Smooth muscle cell (in vitro differentiated cells): ENCODE measurements at regions not wholly inside any gene's neighbourhood (a gene's known extent, or its start where the extent isn't known, plus 50 kb on each side); places are given as distances from the start of the nearest gene placed in this dataset.

Experiments used
- DNase-seq: peaks from one replicate; lab custom pipeline; 2025; ENCODE audit not compliant: unreplicated experiment; lab: John Stamatoyannopoulos, UW
- H2AFZ ChIP-seq: fragments of 200-600 bp; sonication (generic); 2 replicates; pipeline ENCODE4 v1.6.0; 2016; ENCODE audit warnings: antibody characterized with exemption, low read depth, mild to moderate bottlenecking
- H3F3A ChIP-seq: fragments of 200-600 bp; sonication (generic); 2 replicates; pipeline ENCODE4 v1.6.0; 2017; ENCODE audit warnings: antibody characterized with exemption, low read depth
- H3K27ac ChIP-seq: fragments of 200-600 bp; sonication (generic); 2 replicates; pipeline ENCODE4 v1.5.1; 2016; ENCODE audit warnings: low read depth, mild to moderate bottlenecking
- H3K27me3 ChIP-seq: fragments of 200-600 bp; sonication (generic); 2 replicates; pipeline ENCODE4 v1.6.1; 2016; ENCODE audit warnings: low read depth, mild to moderate bottlenecking
- H3K36me3 ChIP-seq: fragments of 200-600 bp; sonication (generic); 2 replicates; pipeline ENCODE4 v1.5.1; 2016; ENCODE audit warnings: low read depth
- H3K4me1 ChIP-seq: fragments of 200-600 bp; sonication (generic); 2 replicates; pipeline ENCODE4 v1.5.1; 2016; ENCODE audit warnings: low read depth
- H3K4me2 ChIP-seq: fragments of 200-600 bp; sonication (generic); 2 replicates; pipeline ENCODE4 v1.6.0; 2016; ENCODE audit warnings: mild to moderate bottlenecking
- H3K4me3 ChIP-seq: fragments of 200-600 bp; sonication (generic); 2 replicates; pipeline ENCODE4 v1.5.1; 2016; ENCODE audit warnings: mild to moderate bottlenecking
- H3K79me2 ChIP-seq: fragments of 200-600 bp; sonication (generic); 2 replicates; pipeline ENCODE4 v1.6.0; 2016; ENCODE audit warnings: low read depth, mild to moderate bottlenecking
- H3K9ac ChIP-seq: fragments of 200-600 bp; sonication (generic); 2 replicates; pipeline ENCODE4 v1.6.0; 2016; ENCODE audit warnings: low read depth
- H3K9me3 ChIP-seq: fragments of 200-600 bp; sonication (generic); replicated peaks from 2 replicates; pipeline ENCODE4 v1.5.1; 2016; ENCODE audit warnings: low read depth
- H4K20me1 ChIP-seq: fragments of 200-600 bp; sonication (generic); 2 replicates; pipeline ENCODE4 v1.6.0; 2016; ENCODE audit warnings: low read depth
- CTCF ChIP-seq: fragments of 200-600 bp; sonication (generic); IDR thresholded peaks from 2 replicates; pipeline ENCODE4 v1.5.1; 2017; ENCODE audit warnings: borderline replicate concordance, mild to moderate bottlenecking, antibody characterized with exemption; ENCODE audit not compliant: insufficient read depth, poor library complexity, severe bottlenecking
- WGBS: methylation state at CpG from one replicate; pipeline ENCODE4 v1.1.7; 2016; ENCODE audit warnings: low lambda C conversion rate; 5-methylcytosine and 5-hydroxymethylcytosine counted together

GRCh38 chr4:24408640-24409039, 175.7 kb downstream of the DHX15 start:
- TF ChIP-seq CTCF: no peak
- H3K36me3 ChIP-seq: no peaks in the 10 kb centered on the region
- DNase-seq: no peak
- no peaks in the 10 kb centered on the region for H3K9me3 ChIP-seq
- no peaks in the 10 kb centered on the region for H3K79me2 ChIP-seq
- no peaks in the 10 kb centered on the region for H4K20me1 ChIP-seq
- H3K9ac ChIP-seq: no peak overlapping the region
- H3K4me2 ChIP-seq: no peak overlapping the region
- no peak overlapping the region for H3K27ac ChIP-seq
- no peak overlapping the region for H2AFZ ChIP-seq
- H3F3A ChIP-seq: no peaks in the 10 kb centered on the region
- H3K4me3 ChIP-seq: no peak overlapping the region
- H3K4me1 ChIP-seq: peaks cover 2% of the 10 kb centered on the region
- 86% methylated on average over 5 of the region's 5 CpGs for WGBS
- H3K27me3 ChIP-seq: no peaks in the 10 kb centered on the region

GRCh38 chr4:24405926-24406325, 178.4 kb downstream of the DHX15 start:
- Histone ChIP-seq H3K27ac (no peak overlapping the region), H3K27me3 (no peaks in the 10 kb centered on the region), H3K4me2 (no peak overlapping the region), H3K4me1 (no peaks in the 10 kb centered on the region), H3F3A (no peaks in the 10 kb centered on the region), H2AFZ (no peak overlapping the region), H3K9me3 (no peaks in the 10 kb centered on the region), H3K4me3 (no peak overlapping the region), H3K36me3 (no peaks in the 10 kb centered on the region), H3K79me2 (no peaks in the 10 kb centered on the region), H3K9ac (no peak overlapping the region), H4K20me1 (no peaks in the 10 kb centered on the region)
- no peak for TF ChIP-seq CTCF
- 72% methylated on average over 5 of the region's 5 CpGs for WGBS
- no peak for DNase-seq

- no peak for DNase-seq
- no peak for TF ChIP-seq CTCF
- Histone ChIP-seq H3F3A (no peaks in the 10 kb centered on the region), H3K79me2 (no peaks in the 10 kb centered on the region), H3K4me2 (no peak overlapping the region), H3K9me3 (no peaks in the 10 kb centered on the region), H3K27me3 (no peaks in the 10 kb centered on the region), H3K36me3 (no peaks in the 10 kb centered on the region), H3K4me1 (no peaks in the 10 kb centered on the region), H3K9ac (no peak overlapping the region), H3K4me3 (no peak overlapping the region), H4K20me1 (no peaks in the 10 kb centered on the region), H2AFZ (no peak overlapping the region), H3K27ac (no peak overlapping the region)
- 97% methylated on average over 5 of the region's 5 CpGs for WGBS
Observed at GRCh38 chr4:24405341-24405740, 179.0 kb downstream of the DHX15 start.

- H3K9ac ChIP-seq: no peak overlapping the region
- WGBS: 59% methylated on average over 3 of the region's 3 CpGs
- no peak overlapping the region for H3K4me2 ChIP-seq
- no peaks in the 10 kb centered on the region for H4K20me1 ChIP-seq
- H3K27ac ChIP-seq: no peak overlapping the region
- H3K4me3 ChIP-seq: no peak overlapping the region
- H3K36me3 ChIP-seq: no peaks in the 10 kb centered on the region
- H3K9me3 ChIP-seq: no peaks in the 10 kb centered on the region
- H3K27me3 ChIP-seq: peaks cover 4% of the 10 kb centered on the region
- H3K79me2 ChIP-seq: no peaks in the 10 kb centered on the region
- DNase-seq: no peak
- no peaks in the 10 kb centered on the region for H3K4me1 ChIP-seq
- TF ChIP-seq CTCF: no peak
- H2AFZ ChIP-seq: no peak overlapping the region
- no peaks in the 10 kb centered on the region for H3F3A ChIP-seq
Observed at GRCh38 chr4:24404281-24404680, 180.1 kb downstream of the DHX15 start.
